GM19351 (cell line): ENCODE measurements at regions not wholly inside any gene's neighbourhood (a gene's known extent, or its start where the extent isn't known, plus 50 kb on each side); places are given as distances from the start of the nearest gene placed in this dataset.
"Not testable (repeated sequence)": the region's sequence is repeated elsewhere in the genome, so short reads cannot be mapped to it uniquely, and the experiment has no call there.

ENCODE experiments used
- ATAC-seq: cut with Tn5 transposase; IDR thresholded peaks from one replicate; pipeline ENCODE4 v1.9.1; 2021; ENCODE audit warnings: mild to moderate bottlenecking, moderate library complexity; ENCODE audit not compliant: unreplicated experiment

DNA sequence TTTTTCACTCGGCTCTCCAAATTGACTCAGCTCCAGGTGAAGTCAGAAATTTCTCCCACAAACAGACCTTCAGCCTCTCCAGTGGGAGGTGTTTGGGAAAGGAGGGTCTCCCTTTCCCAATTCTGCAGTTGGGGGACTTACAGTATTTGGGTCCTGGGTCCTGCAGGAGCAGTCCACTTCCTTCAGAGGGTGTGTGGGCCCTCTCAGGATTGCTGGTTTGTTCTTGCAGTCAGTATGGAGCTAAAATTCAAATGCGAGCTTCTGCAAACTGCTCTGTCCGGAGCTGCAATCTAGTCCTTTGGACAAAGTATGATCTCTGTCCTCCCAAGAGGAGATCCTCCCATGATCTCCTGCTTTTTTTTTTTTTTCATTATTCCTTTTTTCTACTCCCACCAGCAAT, 87.9 kb upstream of the MSTN start:
- no peak for ATAC-seq

GRCh38 chr2:190149908-190150307, 87.4 kb upstream of the MSTN start:
- ATAC-seq: no peak

DNA sequence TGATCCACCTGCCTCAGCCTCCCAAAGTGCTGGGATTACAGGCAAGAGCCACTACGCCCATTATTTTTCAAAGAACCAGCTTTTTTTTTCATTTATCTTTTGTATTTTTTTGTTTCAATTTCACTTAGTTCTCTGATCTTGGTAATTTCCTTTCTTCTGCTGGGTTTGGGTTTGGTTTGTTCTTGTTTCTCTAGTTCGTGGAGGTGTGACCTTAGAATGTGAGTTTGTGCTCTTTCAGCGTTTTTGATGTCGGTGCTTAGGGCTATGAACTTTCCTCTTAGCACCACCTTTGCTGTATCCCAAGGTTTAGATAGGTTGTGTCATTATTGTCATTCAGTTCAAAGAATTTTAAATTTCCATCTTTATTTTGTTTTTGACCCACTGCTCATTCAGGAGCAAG, 86.7 kb upstream of the MSTN start:
- ATAC-seq: no peak

- not testable (repeated sequence) for ATAC-seq
These were observed 83.6 kb upstream of the MSTN start for GRCh38 chr2:190146109-190146508.

- not testable (repeated sequence) for ATAC-seq
These were observed 77.9 kb upstream of the MSTN start for GRCh38 chr2:190140474-190140873.

GRCh38 chr2:190139371-190139770, 76.8 kb upstream of the MSTN start:
- ATAC-seq: no peak

- ATAC-seq: no peak
These were observed 75.5 kb upstream of the MSTN start for GRCh38 chr2:190138032-190138431.

DNA sequence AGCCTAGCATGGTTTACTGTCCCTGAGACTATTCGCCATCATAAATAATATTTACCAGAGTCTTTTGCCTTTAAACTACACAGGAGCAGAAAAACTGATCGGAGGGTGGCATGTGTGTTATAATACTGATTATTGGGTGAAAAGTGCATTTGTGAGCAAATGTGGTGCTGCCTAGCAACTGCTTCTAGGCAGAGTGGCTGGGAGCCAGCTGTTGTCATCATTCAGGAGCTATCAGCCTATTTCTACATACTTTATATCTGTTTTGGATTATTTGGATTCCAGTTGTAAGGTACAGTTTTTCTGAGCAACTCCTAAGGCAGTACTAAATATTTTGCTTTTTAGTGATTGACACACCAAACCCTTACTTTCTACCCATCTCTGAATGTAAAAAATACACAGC, 75.0 kb upstream of the MSTN start:
- ATAC-seq: no peak

- ATAC-seq: no peak
These were observed 74.3 kb upstream of the MSTN start for GRCh38 chr2:190136825-190137224.

DNA sequence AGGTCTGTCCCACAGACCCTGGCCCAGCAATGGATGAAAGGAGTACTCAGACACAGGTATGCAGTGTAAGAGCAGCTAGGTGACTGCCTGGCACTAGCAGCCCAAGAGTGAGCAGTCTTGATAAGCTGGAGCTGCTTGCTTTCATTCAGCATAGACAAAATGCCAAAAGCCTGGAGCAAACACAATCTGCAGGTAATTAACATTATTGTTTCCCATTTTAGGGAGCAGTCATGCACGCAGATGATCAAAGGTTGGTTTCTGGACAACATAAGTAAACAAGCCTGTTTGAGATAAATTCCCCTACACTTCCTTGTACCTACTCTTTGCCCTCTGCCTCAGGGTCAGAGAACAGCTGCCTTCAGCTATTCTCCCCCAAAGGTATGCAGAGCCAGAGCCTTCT, 73.7 kb upstream of the MSTN start:
- no peak for ATAC-seq

DNA sequence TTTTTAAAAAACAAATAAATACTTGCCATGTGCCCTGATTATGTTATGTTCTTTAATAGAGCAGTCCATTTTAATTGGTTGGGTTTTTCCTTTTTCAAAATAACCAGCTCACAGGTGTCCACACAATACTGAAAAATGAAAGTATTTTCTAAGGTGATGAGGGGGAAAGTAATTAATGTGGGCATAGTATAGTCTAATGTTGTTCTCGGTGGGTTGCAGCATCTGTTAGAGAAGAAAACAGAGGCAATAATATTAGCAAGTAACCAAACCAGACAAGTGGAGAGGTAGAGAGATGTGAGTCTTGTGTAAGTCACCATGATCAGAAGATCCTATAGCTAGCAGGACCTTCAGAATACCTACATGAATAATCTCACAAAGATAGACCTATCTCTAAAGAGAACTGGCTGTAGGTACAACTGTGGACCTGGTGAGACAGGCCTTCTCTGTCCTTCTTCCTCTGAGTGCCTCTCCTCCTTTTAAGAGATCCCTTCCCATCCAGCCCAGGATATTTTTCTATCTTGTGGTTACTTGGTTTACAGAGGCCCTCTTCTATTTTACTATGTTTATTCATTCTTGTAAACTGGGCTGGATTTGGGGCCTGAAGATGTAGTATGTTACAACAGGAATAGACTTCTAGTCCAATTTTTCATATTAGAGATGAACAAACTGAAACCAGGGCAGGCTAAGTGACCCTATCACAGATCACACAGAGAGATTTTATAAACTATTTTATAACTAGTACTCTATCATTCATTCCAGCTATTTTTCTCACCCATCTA, 67.1 kb upstream of the MSTN start:
- no peak for ATAC-seq

GRCh38 chr2:190127651-190128050, 65.1 kb upstream of the MSTN start:
- ATAC-seq: no peak

DNA sequence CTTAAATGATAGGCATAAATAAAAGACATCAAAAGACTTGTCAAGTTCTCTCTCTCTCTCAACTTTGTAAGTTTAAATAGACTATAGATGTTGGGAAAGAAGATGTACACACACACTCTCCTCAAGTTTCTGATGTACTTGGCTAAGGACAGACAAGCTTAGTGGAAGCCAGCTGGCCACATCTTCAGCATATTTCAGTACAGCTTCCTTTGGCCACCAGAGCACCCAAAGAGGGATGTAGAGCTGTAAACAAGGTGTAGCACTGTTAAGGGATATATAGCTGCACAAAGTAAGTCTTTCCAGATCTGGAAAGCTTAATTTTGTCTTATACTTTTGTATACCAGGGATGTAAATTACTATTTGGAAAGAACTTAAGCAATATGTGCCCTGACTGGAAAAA, 64.3 kb upstream of the MSTN start:
- no peak for ATAC-seq

DNA sequence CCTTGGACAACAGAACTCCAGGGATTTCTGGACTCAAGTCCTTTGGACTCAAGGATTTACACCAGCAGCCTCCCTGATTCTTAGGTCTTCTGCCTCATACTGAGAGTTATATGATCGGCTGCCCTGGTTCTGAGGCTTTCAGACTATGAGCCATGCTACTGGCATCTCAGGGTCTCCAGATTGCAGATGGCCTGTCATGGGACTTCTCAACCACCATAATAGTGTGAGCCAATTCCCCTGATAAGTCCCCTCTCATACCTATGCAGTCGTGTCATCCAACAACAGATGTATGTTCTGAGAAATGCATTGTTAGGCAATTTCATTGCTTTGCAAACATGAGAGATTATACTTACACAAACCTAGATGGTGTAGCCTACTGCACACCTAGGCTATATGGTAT, 61.4 kb upstream of the MSTN start:
- ATAC-seq: no peak

DNA sequence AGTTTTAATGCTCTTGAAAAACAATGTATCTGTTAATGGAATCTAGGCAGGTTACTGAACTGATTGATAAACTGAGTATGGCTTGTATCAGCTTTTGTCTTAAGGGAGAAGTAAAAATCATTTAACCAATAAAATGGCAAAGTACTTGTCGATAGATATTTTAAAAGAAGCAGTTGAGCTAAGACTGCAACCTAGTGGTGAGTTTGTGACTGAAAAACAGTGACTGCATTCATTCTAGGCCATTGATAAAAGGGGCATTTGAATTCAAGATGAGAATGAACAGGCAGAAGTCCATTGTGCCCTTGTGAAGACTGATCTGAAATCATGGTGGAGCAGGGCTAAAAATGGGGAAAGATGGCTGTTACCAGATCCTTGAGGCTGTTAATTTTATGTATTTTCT, 59.4 kb upstream of the MSTN start:
- peak; percentile 74 for ATAC-seq

DNA sequence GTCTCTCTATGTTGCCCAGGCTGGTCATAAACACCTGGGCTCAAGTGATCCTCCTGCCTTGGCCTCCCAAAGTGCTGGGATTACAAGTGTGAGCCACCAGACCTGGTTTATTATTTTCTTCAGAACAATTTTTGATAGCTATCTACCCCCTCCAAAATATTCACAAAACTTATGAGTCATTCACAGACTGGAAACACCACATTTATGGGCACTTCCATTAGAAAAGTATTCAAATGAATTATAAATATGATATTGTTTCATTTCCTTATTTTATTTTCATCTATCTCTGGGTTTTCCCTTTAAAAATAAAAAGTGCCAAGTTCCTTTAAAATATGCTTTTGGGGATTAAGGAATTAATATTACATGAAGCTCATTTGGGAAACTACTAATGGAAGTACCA, 58.8 kb upstream of the MSTN start:
- ATAC-seq: no peak

- no peak for ATAC-seq
These were observed 57.5 kb upstream of the MSTN start for GRCh38 chr2:190119923-190120590.

- ATAC-seq: no peak
These were observed 56.7 kb upstream of the MSTN start for GRCh38 chr2:190119257-190119656.

GRCh38 chr2:190117305-190117704, 54.8 kb upstream of the MSTN start:
- no peak for ATAC-seq

DNA sequence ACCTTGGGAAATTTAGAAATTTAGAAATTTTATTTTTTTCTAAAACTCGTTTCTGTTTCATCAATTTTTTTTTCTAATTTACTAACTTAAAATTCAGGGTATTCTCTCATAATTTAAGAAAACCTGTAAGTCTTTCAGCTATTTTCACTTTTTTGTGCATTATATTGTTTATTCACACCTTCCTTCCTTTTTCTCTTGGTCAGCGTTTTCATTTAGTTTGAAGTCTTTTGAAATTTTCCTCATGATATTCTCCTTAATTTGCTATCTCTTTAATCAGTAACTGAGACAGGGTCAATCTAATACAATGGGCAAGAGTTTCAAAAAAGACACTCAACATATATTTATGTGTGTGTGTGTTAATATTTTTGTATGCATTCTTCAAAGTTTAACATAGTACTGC, 50.5 kb upstream of the MSTN start:
- no peak for ATAC-seq
